Smooth muscle cell (in vitro differentiated cells): ENCODE measurements at regions not wholly inside any gene's neighbourhood (a gene's known extent, or its start where the extent isn't known, plus 50 kb on each side); places are given as distances from the start of the nearest gene placed in this dataset.

Source experiments
- DNase-seq: peaks from one replicate; lab custom pipeline; 2025; ENCODE audit not compliant: unreplicated experiment; lab: John Stamatoyannopoulos, UW
- H2AFZ ChIP-seq: fragments of 200-600 bp; sonication (generic); 2 replicates; pipeline ENCODE4 v1.6.0; 2016; ENCODE audit warnings: antibody characterized with exemption, low read depth, mild to moderate bottlenecking
- H3F3A ChIP-seq: fragments of 200-600 bp; sonication (generic); 2 replicates; pipeline ENCODE4 v1.6.0; 2017; ENCODE audit warnings: antibody characterized with exemption, low read depth
- H3K27ac ChIP-seq: fragments of 200-600 bp; sonication (generic); 2 replicates; pipeline ENCODE4 v1.5.1; 2016; ENCODE audit warnings: low read depth, mild to moderate bottlenecking
- H3K27me3 ChIP-seq: fragments of 200-600 bp; sonication (generic); 2 replicates; pipeline ENCODE4 v1.6.1; 2016; ENCODE audit warnings: low read depth, mild to moderate bottlenecking
- H3K36me3 ChIP-seq: fragments of 200-600 bp; sonication (generic); 2 replicates; pipeline ENCODE4 v1.5.1; 2016; ENCODE audit warnings: low read depth
- H3K4me1 ChIP-seq: fragments of 200-600 bp; sonication (generic); 2 replicates; pipeline ENCODE4 v1.5.1; 2016; ENCODE audit warnings: low read depth
- H3K4me2 ChIP-seq: fragments of 200-600 bp; sonication (generic); 2 replicates; pipeline ENCODE4 v1.6.0; 2016; ENCODE audit warnings: mild to moderate bottlenecking
- H3K4me3 ChIP-seq: fragments of 200-600 bp; sonication (generic); 2 replicates; pipeline ENCODE4 v1.5.1; 2016; ENCODE audit warnings: mild to moderate bottlenecking
- H3K79me2 ChIP-seq: fragments of 200-600 bp; sonication (generic); 2 replicates; pipeline ENCODE4 v1.6.0; 2016; ENCODE audit warnings: low read depth, mild to moderate bottlenecking
- H3K9ac ChIP-seq: fragments of 200-600 bp; sonication (generic); 2 replicates; pipeline ENCODE4 v1.6.0; 2016; ENCODE audit warnings: low read depth
- H3K9me3 ChIP-seq: fragments of 200-600 bp; sonication (generic); replicated peaks from 2 replicates; pipeline ENCODE4 v1.5.1; 2016; ENCODE audit warnings: low read depth
- H4K20me1 ChIP-seq: fragments of 200-600 bp; sonication (generic); 2 replicates; pipeline ENCODE4 v1.6.0; 2016; ENCODE audit warnings: low read depth
- CTCF ChIP-seq: fragments of 200-600 bp; sonication (generic); IDR thresholded peaks from 2 replicates; pipeline ENCODE4 v1.5.1; 2017; ENCODE audit warnings: borderline replicate concordance, mild to moderate bottlenecking, antibody characterized with exemption; ENCODE audit not compliant: insufficient read depth, poor library complexity, severe bottlenecking
- WGBS: methylation state at CpG from one replicate; pipeline ENCODE4 v1.1.7; 2016; ENCODE audit warnings: low lambda C conversion rate; 5-methylcytosine and 5-hydroxymethylcytosine counted together

GRCh38 chr1:216924732-216925131 lies 201.5 kb upstream of the ESRRG start:
- no peak overlapping the region for H3K9ac ChIP-seq
- H3K4me2 ChIP-seq = no peak overlapping the region
- TF ChIP-seq CTCF = no peak
- peaks cover 17% of the 10 kb centered on the region for H3K27me3 ChIP-seq
- no peak overlapping the region for H2AFZ ChIP-seq
- no peaks in the 10 kb centered on the region for H3K9me3 ChIP-seq
- no peaks in the 10 kb centered on the region for H4K20me1 ChIP-seq
- H3F3A ChIP-seq = no peaks in the 10 kb centered on the region
- peaks cover 29% of the 10 kb centered on the region for H3K4me1 ChIP-seq
- no peak overlapping the region for H3K4me3 ChIP-seq
- WGBS = 86% methylated on average over 4 of the region's 4 CpGs
- no peak overlapping the region for H3K27ac ChIP-seq
- no peaks in the 10 kb centered on the region for H3K79me2 ChIP-seq
- no peaks in the 10 kb centered on the region for H3K36me3 ChIP-seq
- no peak for DNase-seq

- Histone ChIP-seq H3K4me2 (no peak overlapping the region), H3K36me3 (no peaks in the 10 kb centered on the region), H3K27me3 (peaks cover 17% of the 10 kb centered on the region), H3K9ac (no peak overlapping the region), H3K27ac (no peak overlapping the region), H3F3A (no peaks in the 10 kb centered on the region), H2AFZ (no peak overlapping the region), H3K4me3 (no peak overlapping the region), H3K4me1 (peaks cover 25% of the 10 kb centered on the region), H4K20me1 (no peaks in the 10 kb centered on the region), H3K9me3 (no peaks in the 10 kb centered on the region), H3K79me2 (no peaks in the 10 kb centered on the region)
- 89% methylated on average over 5 of the region's 5 CpGs for WGBS
- no peak for TF ChIP-seq CTCF
- no peak for DNase-seq
Observed at GRCh38 chr1:216923601-216924000, 200.4 kb upstream of the ESRRG start.

GRCh38 chr1:216922406-216922805 lies 199.2 kb upstream of the ESRRG start:
- H3K4me3 ChIP-seq = no peak overlapping the region
- no peak for DNase-seq
- H3K4me1 ChIP-seq = peaks cover 21% of the 10 kb centered on the region
- H4K20me1 ChIP-seq = no peaks in the 10 kb centered on the region
- no peak for TF ChIP-seq CTCF
- no peaks in the 10 kb centered on the region for H3K9me3 ChIP-seq
- no peaks in the 10 kb centered on the region for H3K79me2 ChIP-seq
- H3K4me2 ChIP-seq = no peak overlapping the region
- WGBS = 96% methylated on average over 2 of the region's 2 CpGs
- H2AFZ ChIP-seq = no peak overlapping the region
- no peaks in the 10 kb centered on the region for H3F3A ChIP-seq
- H3K36me3 ChIP-seq = no peaks in the 10 kb centered on the region
- H3K27me3 ChIP-seq = peaks cover 17% of the 10 kb centered on the region
- no peak overlapping the region for H3K9ac ChIP-seq
- no peak overlapping the region for H3K27ac ChIP-seq

GRCh38 chr1:216921866-216922265 lies 198.6 kb upstream of the ESRRG start:
- no peaks in the 10 kb centered on the region for H3F3A ChIP-seq
- WGBS = 93% methylated on average over 3 of the region's 3 CpGs
- no peak overlapping the region for H3K27ac ChIP-seq
- TF ChIP-seq CTCF = no peak
- peaks cover 16% of the 10 kb centered on the region for H3K4me1 ChIP-seq
- H3K9ac ChIP-seq = no peak overlapping the region
- H3K4me2 ChIP-seq = no peak overlapping the region
- no peaks in the 10 kb centered on the region for H3K9me3 ChIP-seq
- no peak overlapping the region for H2AFZ ChIP-seq
- H3K79me2 ChIP-seq = no peaks in the 10 kb centered on the region
- peaks cover 17% of the 10 kb centered on the region for H3K27me3 ChIP-seq
- no peaks in the 10 kb centered on the region for H3K36me3 ChIP-seq
- no peaks in the 10 kb centered on the region for H4K20me1 ChIP-seq
- DNase-seq = no peak
- H3K4me3 ChIP-seq = no peak overlapping the region
